H1 (cell line): ENCODE measurements at regions not wholly inside any gene's neighbourhood (a gene's known extent, or its start where the extent isn't known, plus 50 kb on each side); places are given as distances from the start of the nearest gene placed in this dataset.

Source experiments
- RBBP5 ChIP-seq: IDR thresholded peaks from 2 replicates; pipeline ENCODE4 v1.7.1; 2012; ENCODE audit warnings: low read depth, mild to moderate bottlenecking, inconsistent platforms, low read length, moderate library complexity, borderline replicate concordance
- SIN3A ChIP-seq, 2 experiments: IDR thresholded peaks in 1 of 2; conservative IDR thresholded peaks in 1 of 2; 2 replicates each; pipeline ENCODE4 v1.6.1; 2011 to 2012; ENCODE audit warnings: low read length in 2 of 2, improper control_type of control experiment in 1 of 2, low read depth in 1 of 2, mild to moderate bottlenecking in 1 of 2

- no peak for TF ChIP-seq RBBP5
- no peak for TF ChIP-seq SIN3A (conservative IDR thresholded peaks at IDR 0.05 in 1 of 2, IDR thresholded peaks at IDR 0.05 in 1 of 2; ENCODE audit: low read depth in 1 of 2, low read length in 2 of 2)
Measured at GRCh38 chr12:88413646-88414045, 166.6 kb downstream of the KITLG start (continued).
